D721Med (cell line): ENCODE measurements at regions not wholly inside any gene's neighbourhood (a gene's known extent, or its start where the extent isn't known, plus 50 kb on each side); places are given as distances from the start of the nearest gene placed in this dataset.

ENCODE experiments used
- DNase-seq: peaks from one replicate; pipeline ENCODE4 v3.0.0; 2011; ENCODE audit warnings: low spot score; ENCODE audit not compliant: insufficient read length
- FAIRE-seq: peaks from 2 replicates; lab custom pipeline; 2011; peaks lifted over from hg19 to GRCh38; lab: Jason Lieb, UNC
- TF ChIP-seq, protein P1 (sequence below): IDR thresholded peaks from 2 replicates; pipeline ENCODE4 v1.5.1; 2012; ENCODE audit warnings: mild to moderate bottlenecking, control low read depth; ENCODE audit not compliant: insufficient read depth; ENCODE audit errors: missing control alignments

DNA sequence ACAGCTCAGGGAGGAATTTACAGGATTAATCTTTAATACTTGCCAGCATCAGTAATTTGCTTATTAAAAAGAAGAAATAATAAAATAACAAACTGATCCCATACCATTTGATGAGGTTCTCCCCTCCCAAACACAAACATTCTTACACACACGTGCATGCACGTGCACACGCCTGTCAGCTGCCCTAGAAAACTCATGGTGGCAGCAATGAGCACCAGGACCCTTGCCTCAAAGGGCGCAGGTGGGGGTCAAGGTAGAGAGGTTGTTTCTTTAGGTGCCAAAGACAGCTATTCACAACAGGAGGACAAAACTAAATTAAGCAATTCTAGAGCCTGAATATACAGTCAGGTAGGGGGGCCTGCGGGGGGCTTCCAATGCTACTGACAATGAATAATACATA, 219.3 kb downstream of the BUD13 start:
- TF ChIP-seq, protein P1, sequence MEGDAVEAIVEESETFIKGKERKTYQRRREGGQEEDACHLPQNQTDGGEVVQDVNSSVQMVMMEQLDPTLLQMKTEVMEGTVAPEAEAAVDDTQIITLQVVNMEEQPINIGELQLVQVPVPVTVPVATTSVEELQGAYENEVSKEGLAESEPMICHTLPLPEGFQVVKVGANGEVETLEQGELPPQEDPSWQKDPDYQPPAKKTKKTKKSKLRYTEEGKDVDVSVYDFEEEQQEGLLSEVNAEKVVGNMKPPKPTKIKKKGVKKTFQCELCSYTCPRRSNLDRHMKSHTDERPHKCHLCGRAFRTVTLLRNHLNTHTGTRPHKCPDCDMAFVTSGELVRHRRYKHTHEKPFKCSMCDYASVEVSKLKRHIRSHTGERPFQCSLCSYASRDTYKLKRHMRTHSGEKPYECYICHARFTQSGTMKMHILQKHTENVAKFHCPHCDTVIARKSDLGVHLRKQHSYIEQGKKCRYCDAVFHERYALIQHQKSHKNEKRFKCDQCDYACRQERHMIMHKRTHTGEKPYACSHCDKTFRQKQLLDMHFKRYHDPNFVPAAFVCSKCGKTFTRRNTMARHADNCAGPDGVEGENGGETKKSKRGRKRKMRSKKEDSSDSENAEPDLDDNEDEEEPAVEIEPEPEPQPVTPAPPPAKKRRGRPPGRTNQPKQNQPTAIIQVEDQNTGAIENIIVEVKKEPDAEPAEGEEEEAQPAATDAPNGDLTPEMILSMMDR: peak; percentile 20
- FAIRE-seq (no peak), DNase-seq (no peak)

DNA sequence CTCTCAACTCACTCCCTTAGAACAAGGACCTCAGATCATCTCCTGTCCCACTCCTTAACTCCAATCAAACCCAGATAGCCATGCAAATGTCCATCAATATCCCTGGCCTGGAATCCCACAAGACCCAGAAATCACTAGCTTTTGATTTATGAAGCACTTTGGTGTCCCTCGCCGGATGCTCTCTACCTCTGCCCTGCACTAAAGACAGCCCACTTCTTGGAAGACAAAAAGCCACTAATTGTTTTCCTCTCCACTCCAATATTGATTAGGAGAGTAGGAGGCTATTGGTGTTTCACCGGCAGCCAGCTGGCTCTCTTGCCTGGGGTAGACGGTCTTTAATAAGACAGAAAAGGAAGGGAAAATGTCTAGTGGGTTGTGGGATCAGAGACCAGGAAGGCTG, 221.2 kb downstream of the BUD13 start:
- DNase-seq (no peak), FAIRE-seq (no peak)
- TF ChIP-seq, protein P1: no peak

DNA sequence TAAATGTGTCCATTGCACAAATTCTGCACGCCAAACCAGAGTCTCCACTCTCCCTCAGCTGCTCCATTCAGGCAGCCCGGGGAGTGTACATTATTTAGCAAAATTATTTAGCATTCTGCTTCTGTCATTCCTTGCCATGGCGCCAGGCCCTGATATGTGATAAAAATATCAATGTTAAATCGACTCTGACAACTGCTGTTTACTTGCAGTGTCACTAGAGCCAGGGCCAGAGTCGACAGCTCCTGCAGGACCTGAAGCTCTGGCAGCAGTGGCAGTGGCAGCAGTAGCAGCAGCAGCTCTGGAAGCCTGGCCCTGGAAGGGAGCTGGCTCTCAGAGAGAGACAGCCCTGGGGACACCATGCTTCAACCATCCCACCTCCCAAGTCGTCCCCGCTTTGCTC, 224.5 kb downstream of the BUD13 start:
- DNase-seq (no peak), FAIRE-seq (no peak)
- TF ChIP-seq, protein P1: no peak

DNA sequence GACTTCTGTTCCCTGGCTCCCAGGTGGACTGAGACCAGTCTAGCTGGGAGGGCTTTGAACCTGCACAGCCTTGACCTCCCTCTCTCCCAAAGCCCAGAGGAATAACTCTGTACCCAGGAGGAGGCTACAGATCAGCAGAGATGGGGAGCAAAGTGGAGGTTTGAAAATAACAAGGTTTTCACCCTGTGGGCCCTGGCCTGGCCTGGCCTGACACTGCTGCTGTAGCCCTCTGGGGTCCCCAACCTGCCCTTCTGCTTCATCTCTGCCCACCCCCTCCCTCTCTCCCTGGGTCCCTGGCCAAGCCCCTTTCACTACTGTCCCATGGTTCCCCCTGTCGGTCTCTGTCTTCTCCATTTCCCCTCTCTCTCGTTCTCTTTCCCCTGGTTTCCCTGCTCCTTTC, 225.2 kb downstream of the BUD13 start:
- FAIRE-seq (no peak), DNase-seq (no peak)

DNA sequence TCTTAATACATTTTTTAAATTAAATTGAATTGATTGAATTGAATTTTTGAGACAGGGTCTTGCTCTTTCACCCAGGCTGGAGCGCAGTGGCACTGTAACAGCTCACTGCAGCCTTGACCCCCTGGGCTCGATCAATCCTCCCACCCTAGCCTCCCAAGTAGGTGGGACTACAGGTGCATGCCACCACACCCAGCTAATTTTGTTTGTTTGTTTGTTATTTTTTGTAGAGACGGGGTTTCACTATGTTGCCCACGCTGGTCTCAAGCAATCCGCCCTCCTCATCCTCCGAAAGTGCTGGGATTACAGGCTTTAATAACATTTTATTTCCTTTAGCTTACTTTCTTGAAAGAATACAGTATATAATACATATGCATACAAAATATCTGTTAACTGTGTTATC, 226.9 kb downstream of the BUD13 start:
- TF ChIP-seq, protein P1: no peak
- DNase-seq: no peak
- FAIRE-seq: no peak

More for the DNA sequence above, 225.2 kb downstream of the BUD13 start:
- TF ChIP-seq, protein P1: no peak

DNA sequence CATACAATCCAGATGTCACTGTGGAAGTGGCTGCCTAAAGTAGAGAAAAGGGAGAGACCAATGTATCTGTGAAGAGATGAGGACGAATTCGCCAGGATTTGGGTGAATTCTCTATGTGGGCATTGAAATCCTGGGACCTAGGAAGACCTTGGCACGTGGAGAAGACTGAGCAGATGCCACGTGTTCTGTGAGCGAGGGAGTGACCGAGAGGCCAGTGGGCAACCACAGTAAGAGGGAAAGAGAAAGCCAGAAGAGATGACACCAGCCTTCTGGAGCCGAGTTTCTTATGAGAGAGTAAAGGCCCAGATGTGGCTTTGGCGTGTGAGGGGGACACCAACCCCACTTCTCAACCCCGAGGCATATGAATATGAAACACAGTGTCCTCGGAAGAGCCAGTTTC, 228.1 kb downstream of the BUD13 start:
- FAIRE-seq: no peak
- TF ChIP-seq, protein P1: no peak
- no peak for DNase-seq

DNA sequence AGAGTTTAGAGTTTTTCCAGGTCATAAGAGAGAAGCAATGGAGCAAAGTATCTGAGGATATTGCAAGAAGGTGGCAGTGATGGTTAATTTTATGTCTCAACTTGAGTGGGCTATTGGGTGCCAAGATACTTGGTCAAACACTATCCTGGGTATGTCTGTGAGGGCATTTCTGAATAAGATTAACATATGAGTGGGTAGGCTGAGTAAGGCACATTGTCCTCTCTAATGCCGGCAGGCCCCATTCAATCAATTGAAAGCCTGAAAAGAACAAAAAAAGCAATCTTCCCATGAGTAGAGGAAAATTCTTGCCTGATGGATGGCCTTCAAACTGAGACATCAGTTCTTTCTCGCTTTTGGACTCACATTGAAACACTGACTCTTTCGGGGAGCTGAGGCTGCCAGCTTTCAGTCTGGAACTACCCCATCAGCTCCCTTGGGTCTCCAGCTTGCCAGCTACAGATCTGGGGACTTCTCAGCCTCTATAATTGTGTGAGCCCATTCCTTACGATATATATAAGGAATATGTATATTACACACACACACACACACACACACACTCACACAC, 228.8 kb downstream of the BUD13 start:
- no peak for FAIRE-seq
- TF ChIP-seq, protein P1: no peak
- DNase-seq: no peak
